ENCODE measurements at regions not wholly inside any gene's neighbourhood (a gene's known extent, or its start where the extent isn't known, plus 50 kb on each side); places are given as distances from the start of the nearest gene placed in this dataset.
"Not testable (repeated sequence)": the region's sequence is repeated elsewhere in the genome, so short reads cannot be mapped to it uniquely, and the experiment has no call there.

- no peak for DNase-seq
Measured at GRCh38 chr3:170814822-170815221, 55.2 kb downstream of the RPL22L1 start.

DNA sequence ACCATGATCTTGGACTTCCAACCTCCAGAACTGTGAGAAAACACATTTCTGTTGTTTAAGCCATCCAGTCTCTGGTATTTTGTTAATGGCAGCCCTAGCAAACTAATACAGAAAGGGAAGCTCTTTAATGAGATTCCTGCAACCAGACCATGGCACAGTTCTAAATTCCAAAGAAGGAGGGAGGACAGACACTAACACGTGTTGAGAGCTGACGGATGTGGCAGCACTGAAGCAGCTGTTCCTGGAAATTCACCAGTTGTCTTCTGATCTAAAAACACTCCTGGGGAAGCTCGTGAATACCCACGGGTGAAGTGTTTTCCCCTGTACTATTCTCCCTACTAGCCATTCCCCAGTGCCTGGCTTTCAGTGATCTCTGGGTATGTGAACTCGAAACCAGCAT, 56.7 kb downstream of the RPL22L1 start:
- DNase-seq, result no peak

GRCh38 chr3:170811928-170812591, 57.9 kb downstream of the RPL22L1 start:
- DNase-seq, result peak; percentile 64

DNA sequence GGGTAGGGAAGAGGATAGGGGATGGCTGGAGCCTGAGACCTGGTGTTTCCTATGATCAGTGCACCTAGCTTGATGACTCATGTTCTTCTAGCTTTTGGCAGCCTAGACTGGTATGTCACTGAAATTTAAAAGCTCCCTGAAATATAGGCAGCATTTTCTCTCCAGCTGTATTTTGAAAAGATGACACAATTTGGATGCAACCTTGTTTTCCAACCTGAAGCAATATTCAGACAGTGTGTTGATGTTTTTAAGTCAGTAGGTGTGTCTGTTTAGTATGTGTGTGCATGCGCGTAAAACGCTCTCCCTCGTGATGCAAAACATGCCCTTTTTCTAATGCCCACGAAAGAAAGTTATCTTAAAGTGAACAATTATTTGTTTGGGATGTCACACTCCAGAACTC, 58.5 kb downstream of the RPL22L1 start:
- no peak for DNase-seq

- DNase-seq, result no peak
Measured at GRCh38 chr3:170809975-170810357, 60.0 kb downstream of the RPL22L1 start.

DNA sequence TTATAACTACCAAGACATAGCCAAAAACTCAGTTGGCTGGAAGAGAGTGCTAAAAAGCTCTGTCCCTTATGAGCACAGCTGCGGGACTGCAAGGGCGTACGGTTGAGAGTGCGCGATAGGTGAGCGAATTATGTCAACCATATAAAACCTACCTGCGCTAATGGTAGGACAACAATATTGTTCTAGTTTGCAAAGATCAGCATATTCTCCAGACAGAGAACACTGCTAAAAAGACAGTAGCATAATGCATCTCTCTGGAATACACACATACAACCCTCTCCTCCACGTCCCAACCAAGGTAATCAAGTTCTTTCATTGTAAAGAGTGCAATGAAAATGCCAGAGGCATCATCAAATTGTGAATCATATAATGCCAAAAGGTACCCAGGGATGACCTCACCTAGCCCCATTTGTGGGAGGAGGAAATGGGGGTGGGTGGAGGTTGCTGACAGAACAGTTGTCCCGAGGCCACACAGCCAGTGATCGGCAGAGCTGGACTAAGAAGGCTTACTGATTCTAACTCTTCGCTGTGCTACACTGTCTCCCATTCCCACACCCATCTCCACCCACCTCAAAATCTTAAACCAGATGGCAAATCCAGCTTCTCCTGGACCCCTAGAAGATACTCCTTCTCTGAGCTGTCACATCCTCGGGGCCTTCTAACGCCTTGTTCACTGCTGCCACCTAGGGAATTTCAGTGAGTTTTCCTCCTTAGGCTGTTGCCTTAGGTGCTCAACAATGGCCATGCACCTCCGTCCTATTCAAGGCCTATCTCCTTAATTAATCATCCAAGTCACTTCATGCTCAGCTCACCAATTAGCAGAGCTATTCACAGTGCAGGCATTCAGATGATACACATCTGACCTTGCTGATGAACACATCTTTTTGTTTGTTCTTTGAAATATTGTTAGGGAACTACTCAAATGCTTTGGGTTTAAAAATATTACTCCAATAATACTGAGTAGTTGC, 60.7 kb downstream of the RPL22L1 start:
- DNase-seq, result peak; percentile 26

DNA sequence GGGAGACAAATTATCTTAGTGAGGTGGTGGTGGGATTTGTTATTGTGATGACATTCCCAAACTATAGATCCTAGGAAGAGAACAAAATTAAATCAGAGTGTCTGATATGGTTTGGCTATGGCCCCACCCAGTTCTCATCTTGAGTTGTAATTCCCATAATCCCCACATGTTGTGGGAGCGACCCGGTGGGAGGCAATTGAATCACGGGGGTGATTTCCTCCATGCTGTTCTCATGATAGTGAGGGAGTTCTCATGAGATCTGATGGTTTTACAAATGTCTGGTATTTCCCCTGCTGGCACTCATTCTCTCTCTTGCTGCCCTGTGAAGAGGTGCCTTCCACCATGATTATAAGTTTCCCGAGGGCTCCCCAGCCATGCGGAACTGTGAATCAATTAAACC, 62.0 kb downstream of the RPL22L1 start:
- no peak for DNase-seq

GRCh38 chr3:170806676-170807075, 63.3 kb downstream of the RPL22L1 start:
- DNase-seq, result no peak

- DNase-seq, result no peak
Measured at GRCh38 chr3:170806141-170806540, 63.9 kb downstream of the RPL22L1 start.

DNA sequence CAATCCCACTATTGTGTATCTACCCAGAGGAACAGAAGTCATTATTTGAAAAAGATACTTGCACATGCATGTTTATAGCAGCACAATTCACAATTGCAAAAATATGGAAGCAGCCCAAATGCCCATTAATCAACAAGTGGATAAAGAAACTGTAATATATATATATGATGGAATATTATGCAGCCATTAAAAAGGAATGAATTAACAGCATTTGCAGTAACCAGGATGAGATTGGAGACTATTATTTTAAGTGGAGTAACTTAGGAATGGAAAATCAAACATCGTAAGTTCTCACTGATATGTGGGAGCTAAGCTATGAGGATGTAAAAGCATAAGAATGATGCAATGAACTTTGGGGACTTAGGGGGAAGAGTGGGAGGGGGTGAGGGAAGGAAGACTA, 64.7 kb downstream of the RPL22L1 start:
- DNase-seq, result not testable (repeated sequence)

DNA sequence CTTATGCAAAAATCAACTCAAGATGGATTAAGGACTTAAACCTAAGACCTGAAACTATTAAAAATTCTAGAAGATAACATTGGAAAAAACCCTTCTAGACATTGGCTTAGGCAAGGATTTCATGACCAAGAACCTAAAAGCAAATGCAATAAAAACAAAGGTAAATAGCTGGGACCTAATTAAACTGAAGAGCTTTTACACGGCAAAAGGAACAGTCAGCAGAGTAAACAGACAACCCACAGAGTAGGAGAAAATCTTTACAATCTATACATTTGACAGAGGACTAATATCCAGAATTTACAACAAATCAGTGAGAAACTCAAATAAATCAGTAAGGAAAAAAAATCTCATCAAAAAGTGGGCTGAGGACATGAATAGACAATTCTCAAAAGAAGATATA, 65.4 kb downstream of the RPL22L1 start:
- DNase-seq, result not testable (repeated sequence)

- DNase-seq, result no peak
Measured at GRCh38 chr3:170804078-170804477, 65.9 kb downstream of the RPL22L1 start.

- no peak for DNase-seq
Measured at GRCh38 chr3:170802164-170803151, 67.5 kb downstream of the RPL22L1 start.

DNA sequence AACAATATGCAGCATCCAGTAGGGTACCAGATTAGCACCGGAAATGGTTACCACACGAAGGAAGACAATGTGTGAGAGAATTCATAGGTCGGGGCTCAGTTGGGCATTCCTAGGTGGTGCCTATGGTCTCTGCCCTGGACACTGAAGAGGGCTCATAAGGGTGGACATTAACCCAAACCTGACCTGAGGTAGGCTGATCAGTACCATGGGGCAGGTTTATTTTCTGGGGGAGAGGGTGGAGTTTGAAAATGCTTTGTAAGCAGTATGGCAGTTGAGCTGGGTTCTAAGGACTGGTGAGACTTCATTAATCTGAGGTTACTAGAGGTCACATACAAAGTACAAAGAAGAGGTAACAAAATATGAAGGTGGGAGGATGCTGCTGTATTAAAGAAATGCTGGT, 68.4 kb downstream of the RPL22L1 start:
- DNase-seq, result no peak

DNA sequence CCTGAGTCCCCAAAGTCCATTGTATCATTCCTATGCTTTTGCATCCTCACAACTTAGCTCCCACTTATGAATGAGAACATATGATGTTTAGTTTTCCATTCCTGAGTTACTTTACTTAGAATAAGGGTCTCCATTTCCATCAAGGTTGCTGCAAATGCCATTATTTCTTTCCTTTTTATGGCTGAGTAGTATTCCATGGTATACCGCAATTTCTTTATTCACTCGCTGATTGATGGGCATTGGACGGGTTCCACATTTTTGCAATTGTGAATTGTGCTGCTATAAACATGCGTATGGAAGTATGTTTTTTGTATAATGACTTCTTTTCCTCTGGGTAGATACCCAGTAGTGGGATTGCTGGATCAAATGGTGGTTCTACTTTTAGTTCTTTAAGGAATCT, 69.7 kb downstream of the RPL22L1 start:
- not testable (repeated sequence) for DNase-seq

- no peak for DNase-seq
Measured at GRCh38 chr3:170799009-170799408, 71.0 kb downstream of the RPL22L1 start.

DNA sequence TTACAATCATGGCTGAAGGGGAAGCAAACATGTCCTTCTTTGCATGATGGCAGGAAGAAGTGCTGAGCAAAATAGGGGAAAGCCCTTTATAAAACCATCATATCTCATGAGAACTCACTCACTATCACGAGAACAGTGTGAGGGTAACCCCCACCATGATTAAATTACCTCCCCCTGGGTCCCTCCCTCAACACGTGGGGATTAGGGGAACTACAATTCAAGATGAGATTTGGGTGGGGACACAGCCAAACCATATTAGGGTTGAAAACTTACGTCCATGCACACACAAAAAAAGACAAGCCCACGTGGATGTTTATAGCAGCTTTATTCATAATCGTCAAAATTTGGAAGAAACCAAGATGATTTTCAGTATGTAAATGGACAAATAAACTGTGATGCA, 72.3 kb downstream of the RPL22L1 start:
- no peak for DNase-seq

DNA sequence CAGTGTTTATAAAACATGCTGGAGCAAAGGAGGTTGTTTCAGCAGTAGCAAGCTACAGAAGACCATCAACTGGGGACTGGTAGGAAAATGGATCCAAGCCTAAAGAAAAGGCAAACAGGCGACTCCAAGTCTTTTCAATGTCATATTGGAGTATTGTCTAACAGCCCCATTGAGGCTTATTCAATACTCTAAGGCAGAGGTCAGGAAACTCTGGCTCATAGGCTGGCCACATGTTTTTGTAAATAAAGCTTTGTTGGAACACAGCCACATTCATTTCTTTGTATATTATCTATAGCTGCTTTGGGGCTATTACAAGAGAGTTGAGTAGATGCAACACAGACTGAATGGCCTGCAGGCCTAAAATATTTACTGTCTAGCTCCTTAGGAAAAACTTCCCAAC, 77.5 kb downstream of the RPL22L1 start:
- no peak for DNase-seq

- no peak for DNase-seq
Measured at GRCh38 chr3:170790647-170791046, 79.3 kb downstream of the RPL22L1 start.

- DNase-seq, result no peak
Measured at GRCh38 chr3:170787464-170787863, 82.5 kb downstream of the RPL22L1 start.

- no peak for DNase-seq
Measured at GRCh38 chr3:170785454-170785853, 84.5 kb downstream of the RPL22L1 start.

GRCh38 chr3:170784406-170784805, 85.6 kb downstream of the RPL22L1 start:
- DNase-seq, result no peak

GRCh38 chr3:170780955-170781354, 89.0 kb downstream of the RPL22L1 start:
- no peak for DNase-seq
